GM19452 (cell line): ENCODE measurements at regions not wholly inside any gene's neighbourhood (a gene's known extent, or its start where the extent isn't known, plus 50 kb on each side); places are given as distances from the start of the nearest gene placed in this dataset.
"Not testable (repeated sequence)": the region's sequence is repeated elsewhere in the genome, so short reads cannot be mapped to it uniquely, and the experiment has no call there.

Experiments
- ATAC-seq: cut with Tn5 transposase; IDR thresholded peaks from one replicate; pipeline ENCODE4 v1.9.1; 2021; ENCODE audit not compliant: unreplicated experiment

- not testable (repeated sequence) for ATAC-seq
These were observed 230.0 kb upstream of the VLDLR start for GRCh38 chr9:2391509-2392132.

- not testable (repeated sequence) for ATAC-seq
These were observed 227.4 kb upstream of the VLDLR start for GRCh38 chr9:2394087-2394741.

GRCh38 chr9:2395814-2396612 lies 225.6 kb upstream of the VLDLR start:
- ATAC-seq: no peak

- ATAC-seq: no peak
These were observed 224.8 kb upstream of the VLDLR start for GRCh38 chr9:2396622-2397285.

GRCh38 chr9:2397875-2398274 lies 223.7 kb upstream of the VLDLR start:
- not testable (repeated sequence) for ATAC-seq

- ATAC-seq: not testable (repeated sequence)
These were observed 219.8 kb upstream of the VLDLR start for GRCh38 chr9:2401746-2402145.

- ATAC-seq: no peak
These were observed 217.9 kb upstream of the VLDLR start for GRCh38 chr9:2403701-2404100.

GRCh38 chr9:2406252-2406651 lies 215.3 kb upstream of the VLDLR start:
- ATAC-seq: no peak

GRCh38 chr9:2407450-2407849 lies 214.1 kb upstream of the VLDLR start:
- no peak for ATAC-seq

GRCh38 chr9:2411459-2412215 lies 209.9 kb upstream of the VLDLR start:
- no peak for ATAC-seq

- no peak for ATAC-seq
These were observed 208.3 kb upstream of the VLDLR start for GRCh38 chr9:2413160-2413805.

- no peak for ATAC-seq
These were observed 207.1 kb upstream of the VLDLR start for GRCh38 chr9:2414465-2414864.

GRCh38 chr9:2415326-2415725 lies 206.3 kb upstream of the VLDLR start:
- no peak for ATAC-seq

GRCh38 chr9:2417730-2418129 lies 203.9 kb upstream of the VLDLR start:
- no peak for ATAC-seq

- no peak for ATAC-seq
These were observed 203.0 kb upstream of the VLDLR start for GRCh38 chr9:2418619-2419018.

GRCh38 chr9:2419347-2419746 lies 202.2 kb upstream of the VLDLR start:
- no peak for ATAC-seq

GRCh38 chr9:2420543-2420942 lies 201.0 kb upstream of the VLDLR start:
- no peak for ATAC-seq

GRCh38 chr9:2424619-2425033 lies 197.0 kb upstream of the VLDLR start:
- no peak for ATAC-seq

GRCh38 chr9:2425676-2426075 lies 195.9 kb upstream of the VLDLR start:
- ATAC-seq: no peak
